GM19463 (cell line): ENCODE measurements at regions not wholly inside any gene's neighbourhood (a gene's known extent, or its start where the extent isn't known, plus 50 kb on each side); places are given as distances from the start of the nearest gene placed in this dataset.

Experiments used
- ATAC-seq: cut with Tn5 transposase; IDR thresholded peaks from one replicate; pipeline ENCODE4 v1.9.1; 2021; ENCODE audit warnings: mild to moderate bottlenecking, moderate library complexity; ENCODE audit not compliant: unreplicated experiment

DNA sequence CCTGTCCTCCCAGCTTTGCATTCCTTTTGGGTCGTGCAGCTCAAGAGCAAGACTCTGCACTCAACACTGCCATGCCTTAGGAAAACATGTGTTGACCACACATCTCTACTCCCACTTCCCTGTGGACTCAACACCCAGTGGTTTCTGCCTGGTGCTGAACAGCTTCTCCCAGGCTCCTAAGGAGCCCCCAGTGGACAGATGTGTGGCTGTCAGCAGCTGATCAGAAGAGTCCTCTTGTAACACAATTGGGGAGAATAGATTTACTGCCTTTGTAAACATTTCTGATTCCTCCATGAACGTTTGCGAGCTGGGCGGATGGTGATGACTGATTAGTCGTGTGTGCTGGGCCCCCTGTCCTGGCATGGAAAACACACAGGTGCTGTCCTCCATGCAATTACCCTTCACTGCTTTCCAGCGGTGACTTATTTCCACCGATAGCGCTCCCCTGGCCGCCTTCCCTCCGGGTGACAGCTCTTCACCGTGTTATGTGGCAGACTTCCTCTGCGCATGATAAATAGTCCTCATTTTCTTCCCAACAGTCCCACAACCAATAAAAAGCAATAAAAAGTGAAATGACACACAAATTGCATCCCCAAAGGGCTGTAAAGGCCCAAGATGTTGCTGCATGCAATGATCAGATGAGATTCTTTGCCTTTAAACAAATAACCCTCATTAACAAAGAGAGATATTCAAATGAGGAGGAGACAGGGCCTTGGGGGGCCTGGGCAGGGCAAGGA lies 249.4 kb upstream of the AJAP1 start:
- no peak for ATAC-seq

DNA sequence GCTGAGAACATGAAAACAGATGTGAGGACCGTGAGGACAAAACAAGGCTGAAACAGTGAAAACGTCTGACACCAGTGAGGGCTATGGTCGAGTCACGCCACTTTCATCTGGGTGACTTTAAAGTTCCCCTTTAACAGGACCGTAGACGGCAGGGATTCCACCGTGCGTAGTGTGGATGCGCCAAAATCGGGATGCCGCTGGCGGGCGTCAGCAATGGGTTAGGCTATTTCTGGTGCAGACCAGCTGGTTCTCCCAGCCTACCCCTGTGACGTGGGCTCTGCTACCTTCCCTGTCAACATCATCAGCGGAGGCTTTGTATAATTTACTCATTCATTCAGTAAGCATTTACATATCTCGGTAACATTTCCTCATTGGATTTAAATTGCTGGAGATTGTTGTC lies 246.6 kb upstream of the AJAP1 start:
- ATAC-seq = no peak

DNA sequence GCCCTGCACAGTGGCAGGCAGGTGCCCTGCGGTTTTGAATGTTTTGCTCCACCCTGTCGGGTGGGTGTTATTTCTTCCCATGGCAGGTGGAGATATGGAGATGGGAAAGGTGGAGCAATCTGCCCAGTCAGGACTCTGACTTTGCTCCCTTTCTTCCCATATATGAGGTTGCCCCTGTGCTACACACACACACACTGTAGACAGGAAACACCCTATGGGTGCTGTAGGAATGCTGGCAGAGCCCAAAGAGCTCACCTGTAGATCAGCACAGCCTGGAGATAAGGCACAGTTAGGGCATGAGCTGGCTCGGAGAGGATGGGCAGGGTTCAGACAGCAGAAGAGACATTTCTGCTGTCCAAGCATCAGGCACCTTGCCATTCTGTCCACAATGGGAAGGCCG lies 246.0 kb upstream of the AJAP1 start:
- ATAC-seq = no peak

DNA sequence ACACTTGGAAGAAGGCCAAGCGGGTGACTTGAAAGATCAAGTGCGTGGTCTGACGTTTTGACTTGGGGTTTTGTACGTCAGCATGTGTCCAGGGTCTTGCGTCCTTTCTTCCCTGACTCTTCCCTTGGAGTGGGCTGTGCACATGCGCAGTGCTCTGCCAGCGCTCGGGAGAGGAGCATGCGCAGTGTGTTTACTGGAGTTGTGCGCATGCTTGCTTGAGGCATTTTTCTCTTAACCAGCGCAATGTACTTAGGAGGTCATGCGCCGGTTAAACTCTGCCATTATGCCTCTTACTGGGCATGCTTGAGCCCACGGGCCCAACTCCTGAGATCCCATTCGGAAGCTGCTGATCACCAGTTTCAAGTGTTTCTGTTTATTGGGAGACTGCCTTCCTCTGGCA lies 242.5 kb upstream of the AJAP1 start:
- no peak for ATAC-seq

DNA sequence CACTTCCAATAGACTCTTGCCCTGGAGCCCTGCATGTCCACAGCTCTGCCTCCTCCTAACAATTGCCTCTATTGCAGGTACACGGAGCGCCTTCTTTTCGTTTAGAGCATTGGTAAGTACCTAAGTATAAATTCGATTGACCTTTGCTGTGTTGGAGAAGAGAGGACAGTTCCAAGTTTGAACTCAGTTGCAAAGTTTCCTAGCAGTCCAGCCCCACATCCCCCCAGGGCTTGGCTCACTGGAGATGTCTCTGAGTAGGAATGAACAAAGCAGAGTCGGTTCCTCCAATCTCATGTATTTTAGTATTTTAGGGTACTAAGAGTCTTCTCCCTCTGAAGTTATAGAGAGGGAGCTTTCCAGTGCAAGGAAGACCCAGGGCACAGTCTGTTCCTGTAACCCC lies 238.9 kb upstream of the AJAP1 start:
- no peak for ATAC-seq

DNA sequence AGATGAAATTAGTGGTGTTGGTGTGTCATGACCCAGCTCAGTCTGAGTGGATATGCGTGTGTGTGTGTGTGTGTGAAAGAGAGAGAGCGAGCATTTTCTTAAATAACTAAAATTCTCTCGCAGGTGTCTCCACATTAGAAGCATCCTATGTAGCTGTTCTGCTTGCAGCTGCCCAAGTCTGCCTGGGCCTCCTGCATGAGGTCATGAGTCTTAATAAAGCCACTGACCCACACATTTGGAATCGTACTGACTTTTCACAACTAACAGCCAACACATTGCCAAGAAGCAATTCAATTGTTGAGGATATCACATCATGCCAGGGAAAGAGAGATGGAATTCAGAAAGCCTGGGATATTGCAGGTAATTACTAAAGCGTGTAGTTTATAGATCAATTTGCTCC lies 238.2 kb upstream of the AJAP1 start:
- ATAC-seq = no peak

DNA sequence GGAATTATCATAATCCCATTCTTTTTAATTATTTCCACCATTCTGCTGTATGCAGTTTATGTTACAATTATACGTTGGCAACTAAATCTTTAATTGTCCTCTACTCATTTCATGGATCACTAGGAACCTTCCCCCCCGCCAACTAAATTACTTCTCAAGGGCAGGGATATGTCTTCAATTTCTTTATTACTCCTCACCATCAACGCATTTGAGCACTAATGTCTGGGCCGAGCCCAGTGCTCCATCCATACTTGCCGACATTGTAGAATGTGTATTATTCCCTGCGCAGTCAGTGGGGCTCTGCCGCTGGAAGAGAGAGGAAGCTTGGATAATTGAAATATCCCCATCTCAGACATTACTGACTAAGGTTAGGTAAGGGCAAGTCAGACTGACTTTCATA lies 236.4 kb upstream of the AJAP1 start:
- ATAC-seq = no peak

DNA sequence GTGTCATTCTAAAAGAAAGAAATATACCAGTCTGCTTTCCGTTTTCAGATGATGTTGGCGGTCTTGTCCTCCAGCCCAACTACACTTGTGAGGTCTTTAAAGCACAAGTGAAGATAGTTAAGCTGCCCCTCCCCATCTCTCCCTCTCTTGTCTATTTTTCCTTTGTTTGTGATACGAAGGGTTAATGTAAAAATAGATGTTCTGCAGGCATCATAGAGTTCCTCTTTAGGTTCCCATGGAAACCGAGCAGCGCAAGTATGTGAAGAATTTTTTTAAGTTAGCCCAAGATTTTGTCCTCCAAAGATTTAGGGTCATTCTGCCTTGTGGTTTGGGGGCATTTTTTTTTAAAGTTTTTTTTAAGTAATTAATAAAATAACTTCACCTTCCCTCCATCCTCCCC lies 232.4 kb upstream of the AJAP1 start:
- no peak for ATAC-seq

DNA sequence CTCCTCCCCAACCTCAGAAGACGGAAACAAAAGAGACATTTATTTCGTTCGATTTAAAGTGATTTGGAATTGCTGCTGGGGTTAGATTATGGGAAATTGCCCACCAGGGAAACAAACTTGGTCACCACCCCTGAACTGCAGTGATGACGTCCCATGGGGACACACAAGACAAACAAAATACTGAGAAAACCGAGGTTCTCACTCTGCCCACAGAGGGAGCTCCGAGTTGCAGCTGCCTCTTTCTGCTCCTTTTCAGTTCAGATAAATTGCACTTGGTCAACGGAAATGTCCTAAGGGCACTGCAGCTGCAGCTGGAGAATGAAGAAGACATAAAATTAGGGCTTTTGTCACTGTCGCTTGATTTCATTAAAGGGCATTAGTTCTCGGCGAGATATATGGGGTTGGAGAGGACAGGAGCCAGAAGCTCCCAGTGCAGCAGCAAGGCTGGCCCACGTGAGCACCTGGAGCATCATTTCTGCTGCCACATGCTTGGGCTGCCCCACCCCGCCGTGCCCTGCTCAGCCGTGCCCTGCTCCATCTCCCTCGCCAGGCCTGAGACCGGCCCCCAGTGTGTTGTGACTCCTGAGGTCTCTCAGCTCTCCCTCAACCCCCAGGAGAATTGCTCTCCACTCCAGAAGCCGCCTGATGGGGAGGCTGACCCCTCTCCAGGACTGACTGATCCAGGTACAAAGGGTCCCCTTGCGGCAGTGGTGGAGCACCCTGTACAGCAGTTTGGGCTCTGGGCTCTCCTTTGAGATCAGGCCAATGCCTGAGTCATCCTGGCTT lies 231.7 kb upstream of the AJAP1 start:
- ATAC-seq = no peak

DNA sequence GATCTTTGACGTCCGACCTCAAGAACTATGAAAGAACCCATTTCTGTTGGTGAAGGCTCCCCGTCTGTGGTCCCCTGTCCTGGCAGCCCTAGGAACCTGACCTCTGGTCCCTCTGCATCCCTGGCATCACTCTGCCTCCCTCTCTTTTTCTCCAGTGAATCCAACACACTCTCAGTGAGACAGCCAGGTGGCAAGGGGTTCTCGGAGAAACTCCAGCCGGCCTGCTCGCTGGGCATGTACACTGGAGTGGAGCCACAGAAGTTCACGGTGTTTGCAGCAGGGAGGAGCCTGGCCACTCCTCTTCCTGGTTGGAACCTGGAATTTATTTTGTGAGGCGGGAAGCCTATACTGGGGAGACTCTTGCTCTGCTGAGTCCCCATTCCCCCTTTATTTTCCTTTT lies 230.2 kb upstream of the AJAP1 start:
- ATAC-seq = no peak

DNA sequence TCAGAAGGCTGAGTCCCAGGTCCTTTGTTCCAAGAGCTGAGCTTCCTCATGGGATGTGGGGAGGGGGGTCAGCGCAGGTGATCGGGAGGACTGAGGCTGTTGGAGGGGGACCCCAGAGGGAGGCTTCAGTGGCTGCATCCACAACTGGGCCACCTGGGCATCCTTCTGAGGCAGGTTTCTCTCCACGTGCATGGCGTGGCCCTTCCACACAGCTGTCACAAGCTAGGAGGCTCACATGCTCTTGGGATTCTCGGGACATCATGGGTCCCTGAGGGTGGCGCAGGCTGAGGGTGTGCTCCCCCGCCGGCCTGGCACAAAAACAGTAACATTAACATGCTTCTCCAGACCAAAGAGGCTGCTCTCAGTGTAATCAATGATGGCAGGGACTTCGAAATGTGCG lies 229.6 kb upstream of the AJAP1 start:
- ATAC-seq = no peak

DNA sequence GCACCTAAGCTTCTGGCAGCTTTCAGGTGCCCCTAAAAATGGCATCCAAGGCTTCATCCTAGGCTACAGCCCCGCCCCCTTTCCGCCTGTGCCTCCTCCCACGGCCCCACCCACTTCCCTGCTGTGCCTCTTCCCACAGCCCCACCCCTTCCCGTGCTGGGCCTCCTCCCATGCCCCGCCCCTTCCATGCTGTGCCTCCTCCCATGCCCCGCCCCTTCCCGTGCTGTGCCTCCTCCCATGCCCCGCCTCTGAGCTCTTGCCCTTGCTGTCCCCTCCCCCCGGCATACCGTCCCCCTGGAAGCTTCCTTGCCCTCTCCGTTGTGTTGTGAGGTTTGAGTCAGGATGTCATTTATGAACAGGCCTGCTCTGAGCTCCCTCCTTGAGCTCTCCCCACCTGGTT lies 228.5 kb upstream of the AJAP1 start:
- no peak for ATAC-seq

DNA sequence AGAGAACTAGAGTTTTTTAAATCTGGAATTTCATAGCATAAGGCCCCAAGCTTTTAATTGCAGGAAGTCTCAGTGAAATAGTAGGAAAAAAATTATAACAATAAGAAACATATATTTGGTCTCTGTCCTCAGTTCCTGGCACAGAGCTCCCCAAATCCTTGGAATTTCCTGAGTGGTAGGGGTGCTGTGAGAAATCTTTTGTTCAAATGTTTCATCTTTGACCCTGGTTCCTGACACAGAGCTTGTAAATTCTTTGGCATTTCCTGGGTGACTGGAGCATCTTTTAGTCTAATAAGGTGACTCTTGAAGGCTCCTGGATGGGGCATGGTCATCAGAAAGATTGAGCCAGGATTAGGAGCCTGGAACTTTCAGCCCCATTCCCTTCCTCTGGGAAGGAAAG lies 225.7 kb upstream of the AJAP1 start:
- no peak for ATAC-seq

DNA sequence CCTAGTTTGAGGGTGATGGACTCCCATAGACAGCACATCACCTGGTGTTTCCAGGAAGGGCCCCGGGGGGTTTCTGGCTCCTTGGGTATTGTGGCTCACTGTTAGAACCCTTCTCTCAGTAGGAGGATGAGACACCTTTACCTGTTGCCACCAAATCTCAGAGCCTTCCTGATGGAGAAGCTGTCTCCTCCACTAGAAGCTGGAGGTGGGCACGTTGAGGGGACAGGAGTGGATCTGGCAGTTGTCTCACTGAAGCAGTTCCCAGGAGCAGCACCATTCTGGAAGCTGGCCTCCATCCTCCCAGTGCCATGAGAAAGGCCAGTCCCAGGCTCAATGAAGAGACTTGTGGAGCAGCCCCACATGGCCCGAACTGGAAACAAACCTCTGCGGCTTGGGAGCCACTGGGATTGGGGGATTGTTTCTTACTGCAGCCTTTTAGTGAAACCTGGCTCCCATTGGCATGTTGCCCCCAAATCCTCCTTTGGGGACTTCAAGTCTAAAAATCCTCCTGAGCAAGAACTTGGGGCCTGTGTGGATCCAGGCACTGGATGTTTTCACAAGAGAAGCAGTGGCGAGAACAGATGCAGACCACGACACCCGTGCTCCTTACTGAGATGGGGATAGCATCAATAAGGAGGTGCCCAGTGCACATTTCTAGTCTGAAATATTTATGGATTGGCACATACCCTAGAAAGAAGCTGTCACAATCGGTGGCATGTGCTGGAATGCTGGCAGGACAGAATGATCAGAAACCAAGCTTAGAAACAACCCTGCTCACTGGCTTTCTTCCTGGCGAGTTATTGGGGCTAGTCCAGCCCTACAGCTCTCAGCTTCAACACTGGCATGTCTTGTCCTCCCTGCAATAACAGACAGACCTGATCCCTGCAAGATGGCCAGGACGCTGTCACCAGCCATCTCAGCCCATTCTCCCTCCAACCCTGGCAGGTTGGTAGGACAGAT lies 223.7 kb upstream of the AJAP1 start:
- ATAC-seq = no peak

DNA sequence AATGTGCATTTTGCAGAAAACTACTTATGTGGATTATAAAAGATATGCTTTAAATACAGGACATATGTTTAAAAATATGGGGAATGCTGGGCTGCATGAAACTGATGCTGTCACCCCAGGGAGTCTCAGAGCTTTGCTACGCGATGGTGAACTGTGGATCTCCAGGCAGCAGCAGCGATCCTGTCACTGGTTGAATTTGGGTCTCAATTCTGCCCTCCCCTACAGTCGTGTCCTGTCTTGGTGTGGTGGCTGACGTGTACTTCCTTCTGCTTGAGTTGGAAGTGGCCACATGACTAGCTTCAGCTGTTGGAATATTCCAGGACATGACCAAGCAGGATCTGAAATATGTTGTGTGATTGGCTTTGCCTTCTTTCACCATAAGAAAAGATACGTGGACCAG lies 222.9 kb upstream of the AJAP1 start:
- ATAC-seq = no peak

DNA sequence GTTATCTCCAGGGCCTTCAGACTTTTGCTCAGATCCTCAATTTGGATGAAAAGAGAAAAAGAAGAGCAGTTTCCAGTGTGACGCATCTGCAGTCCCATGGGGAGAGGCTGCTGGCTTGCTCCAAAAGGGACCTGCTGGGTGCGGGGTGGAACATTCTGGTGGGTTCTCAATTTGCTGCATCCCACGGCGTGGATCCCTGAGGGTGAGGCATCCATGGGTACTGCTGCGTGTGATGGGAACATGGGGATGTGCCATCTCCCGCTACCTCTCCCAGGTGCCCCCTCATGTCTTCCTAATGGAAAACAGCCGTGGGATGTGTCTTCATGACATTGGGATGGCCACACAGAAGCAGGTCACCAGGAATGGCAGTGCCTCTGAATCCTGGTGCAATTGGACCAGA lies 221.3 kb upstream of the AJAP1 start:
- no peak for ATAC-seq

DNA sequence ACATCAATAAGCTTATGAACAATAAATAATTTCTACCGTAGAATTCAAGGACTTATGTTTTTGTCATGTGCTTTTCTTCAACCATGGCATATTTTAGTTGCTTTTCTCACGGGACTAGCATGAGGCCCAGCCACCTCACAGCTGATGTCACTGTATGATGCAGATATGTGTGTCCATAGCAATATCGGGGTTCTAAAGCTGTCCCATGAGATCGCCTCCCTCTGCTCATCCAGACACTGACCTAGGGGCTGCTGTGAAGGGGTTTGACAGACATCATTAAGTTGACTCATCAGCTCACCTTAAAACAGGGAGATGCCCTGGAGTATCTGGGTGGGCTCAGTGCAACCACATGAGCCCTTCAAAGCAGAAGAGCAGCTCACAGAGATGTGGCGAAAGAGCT lies 210.3 kb upstream of the AJAP1 start:
- no peak for ATAC-seq

DNA sequence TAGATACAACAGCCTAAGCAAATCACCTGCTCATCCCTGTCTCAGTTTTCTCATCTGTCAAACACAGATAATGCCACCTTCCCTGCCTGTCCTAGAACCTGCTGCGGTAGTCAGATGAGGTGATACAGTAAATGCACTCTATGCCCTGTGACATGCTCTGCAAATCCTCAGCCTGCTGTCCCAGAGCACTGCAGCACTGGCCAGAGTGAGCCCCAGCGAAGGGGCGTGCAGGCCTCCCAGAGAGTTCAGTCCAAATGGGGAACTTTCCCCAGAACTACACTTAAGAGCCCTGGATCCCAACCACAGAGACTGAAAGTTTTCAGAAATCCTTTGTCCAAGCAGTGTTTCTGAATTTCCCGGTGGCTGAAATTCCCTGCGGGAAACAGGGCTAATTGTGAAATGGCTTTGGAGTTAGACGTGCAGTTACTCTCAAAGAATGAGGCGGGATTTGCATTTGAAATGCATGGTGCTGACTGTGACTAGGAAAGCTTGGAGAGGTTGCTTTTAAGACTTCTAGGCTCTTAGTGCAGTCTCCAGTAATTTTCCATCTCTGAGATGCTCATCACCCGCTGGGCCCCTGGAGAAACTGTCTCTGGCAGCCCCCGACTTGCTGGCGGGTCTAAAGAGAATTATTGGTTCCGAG lies 206.5 kb upstream of the AJAP1 start:
- ATAC-seq = no peak

DNA sequence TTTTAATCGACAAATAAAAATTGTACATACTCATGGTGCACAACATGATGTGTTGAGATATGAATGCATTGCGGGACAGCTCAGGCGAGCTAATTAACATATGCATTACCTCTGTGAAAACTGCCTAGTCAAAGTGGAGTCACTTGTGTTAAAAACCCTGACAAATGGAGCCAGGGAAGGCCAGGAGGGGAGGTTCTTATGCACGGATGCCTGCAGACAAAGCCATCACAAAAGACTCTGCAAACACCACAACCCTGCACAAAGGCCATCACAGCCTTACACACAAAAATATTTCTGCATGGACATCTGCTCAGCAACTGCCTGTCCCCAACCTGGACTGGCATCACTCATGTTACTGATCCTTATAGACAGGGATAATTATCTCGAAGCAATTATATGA lies 204.4 kb upstream of the AJAP1 start:
- ATAC-seq = no peak

DNA sequence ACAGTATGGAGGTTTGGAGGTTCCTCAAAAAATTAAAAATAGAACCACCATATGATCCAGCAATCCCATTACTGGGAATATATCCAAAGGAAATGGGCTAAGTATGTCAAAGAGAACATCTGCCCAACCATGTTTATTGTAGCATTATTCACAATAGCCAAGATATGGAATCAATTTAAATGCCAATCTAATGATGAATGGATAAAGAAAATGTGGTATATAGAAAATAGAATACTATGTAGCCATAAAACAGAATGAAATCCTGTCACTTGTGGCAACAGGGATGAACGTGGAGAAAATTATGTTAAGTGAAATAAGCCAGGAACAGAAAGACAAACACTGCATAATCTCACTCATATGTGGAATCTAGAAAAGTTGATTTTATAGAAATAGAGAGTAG lies 201.7 kb upstream of the AJAP1 start:
- no peak for ATAC-seq

DNA sequence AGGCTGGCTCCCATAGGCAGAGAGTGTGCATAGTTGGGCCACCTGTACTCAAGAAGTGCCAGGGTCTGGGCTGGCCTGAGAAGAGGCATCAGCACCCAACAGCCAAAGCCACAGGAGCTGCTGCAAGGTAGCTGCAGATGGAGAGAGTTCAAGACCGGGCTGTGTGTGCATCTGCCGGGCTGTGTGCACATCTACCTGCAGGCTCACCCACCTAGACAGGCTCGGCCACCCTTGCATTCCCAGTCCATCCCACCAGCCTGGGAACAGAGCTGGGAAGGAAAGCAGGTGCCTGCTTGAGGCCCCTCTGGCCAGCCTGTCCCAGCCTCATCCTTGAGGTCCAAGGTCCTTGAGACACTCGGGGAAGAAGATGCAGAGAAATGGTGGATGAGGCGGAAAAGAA lies 194.4 kb upstream of the AJAP1 start:
- ATAC-seq = no peak
